HG03064 (cell line): ENCODE measurements at regions not wholly inside any gene's neighbourhood (a gene's known extent, or its start where the extent isn't known, plus 50 kb on each side); places are given as distances from the start of the nearest gene placed in this dataset.

Experiments
- ATAC-seq: cut with Tn5 transposase; IDR thresholded peaks from one replicate; pipeline ENCODE4 v1.9.1; 2021; ENCODE audit warnings: low read depth; ENCODE audit not compliant: unreplicated experiment

DNA sequence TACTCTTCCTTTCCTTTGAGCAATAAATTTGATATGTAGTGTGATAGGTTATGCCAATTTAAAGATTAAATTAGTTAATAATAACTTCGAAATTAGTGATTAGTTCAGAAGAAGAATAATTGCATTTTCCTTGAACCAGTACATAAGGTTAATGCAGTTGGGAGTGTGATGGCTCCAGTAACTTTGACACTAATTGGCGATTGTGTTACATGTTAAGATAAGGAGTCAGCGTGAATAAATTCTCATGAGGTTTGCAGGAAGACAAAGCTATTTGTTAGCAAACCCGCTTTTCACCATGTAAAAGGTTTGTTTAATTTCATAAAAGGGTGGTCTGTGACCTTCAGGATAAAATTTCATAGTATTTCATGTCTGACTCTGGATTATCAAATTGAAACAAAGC, 1226.8 kb downstream of the SLC16A7 start:
- no peak for ATAC-seq

DNA sequence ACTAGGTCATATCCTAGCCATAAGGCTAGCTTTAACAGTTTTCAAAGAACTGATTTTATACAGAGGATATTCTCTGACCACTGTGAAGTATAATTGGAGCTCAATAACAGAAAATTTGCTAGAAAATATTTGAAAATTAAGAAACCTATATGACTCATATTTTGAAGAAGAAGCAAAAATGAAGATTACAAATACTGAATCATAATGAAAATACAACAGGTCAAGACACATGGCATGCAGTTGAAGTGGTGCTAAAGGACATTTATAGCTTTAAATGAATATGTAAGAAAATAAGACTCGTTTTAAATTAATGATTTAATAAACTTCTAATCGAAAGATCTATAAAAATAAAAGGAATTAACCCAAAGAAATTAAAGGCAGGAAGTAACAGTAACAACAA, 1234.6 kb downstream of the SLC16A7 start:
- ATAC-seq = no peak

GRCh38 chr12:60832290-60832689, 1236.5 kb downstream of the SLC16A7 start:
- no peak for ATAC-seq

DNA sequence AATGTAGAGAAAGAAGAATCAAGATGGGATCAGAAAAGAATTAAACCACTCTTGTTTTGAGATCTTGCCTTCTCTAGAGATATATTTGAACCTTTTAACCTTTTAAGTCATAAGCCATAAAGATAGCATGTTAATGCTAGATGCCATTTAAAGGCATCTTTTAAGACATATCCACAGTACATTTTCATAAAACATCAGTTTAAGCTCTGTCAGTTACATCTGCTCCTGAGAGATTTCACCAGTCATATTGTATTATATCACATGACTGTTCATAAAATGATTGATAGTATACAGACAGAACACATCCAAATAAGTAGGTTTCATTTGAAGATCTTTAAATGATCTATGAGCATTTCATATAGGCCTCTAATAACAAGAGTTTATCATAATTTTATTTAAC, 1238.5 kb downstream of the SLC16A7 start:
- ATAC-seq = no peak

GRCh38 chr12:60834806-60835205, 1239.0 kb downstream of the SLC16A7 start:
- no peak for ATAC-seq

DNA sequence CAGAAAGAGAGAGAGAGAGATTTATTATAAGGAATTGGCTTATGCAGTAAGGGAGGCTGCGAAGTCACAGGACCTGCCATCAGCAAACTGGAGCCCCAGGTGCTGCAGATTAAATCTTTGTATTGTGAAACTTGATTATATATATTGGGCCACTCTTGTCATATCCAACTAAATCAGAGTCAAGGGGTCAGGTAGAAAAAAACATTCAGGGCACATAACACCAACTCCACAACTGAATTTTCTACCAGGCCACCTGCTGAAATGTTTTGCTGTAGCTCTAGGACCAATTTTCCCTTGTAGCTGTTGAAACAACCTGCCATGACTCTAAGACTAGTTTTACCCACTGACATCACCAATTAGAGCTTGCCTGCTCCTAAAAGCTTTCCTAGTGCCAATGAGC, 1240.8 kb downstream of the SLC16A7 start:
- no peak for ATAC-seq

- ATAC-seq = no peak
Observed at GRCh38 chr12:60842181-60842580, 1246.4 kb downstream of the SLC16A7 start.

DNA sequence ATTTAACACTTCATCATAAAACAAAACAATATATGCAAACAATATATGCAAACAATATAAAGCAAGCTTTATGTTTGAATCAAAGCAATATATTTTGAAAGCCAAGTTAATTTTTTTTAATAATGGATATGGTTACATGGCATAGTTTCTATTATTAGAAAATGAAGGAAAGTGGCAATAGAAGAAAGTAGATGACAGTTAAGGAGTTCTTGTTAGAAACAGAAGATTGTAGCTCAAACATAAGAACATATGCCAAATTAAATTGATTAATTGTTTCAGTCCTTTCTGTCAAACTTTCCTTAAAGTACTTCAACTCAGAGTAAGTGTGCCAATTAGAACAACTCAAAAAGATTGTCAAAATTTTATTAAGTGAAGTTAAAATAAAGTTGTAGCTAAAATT, 1248.3 kb downstream of the SLC16A7 start:
- ATAC-seq = no peak

- ATAC-seq = no peak
Observed at GRCh38 chr12:60844875-60845274, 1249.0 kb downstream of the SLC16A7 start.

DNA sequence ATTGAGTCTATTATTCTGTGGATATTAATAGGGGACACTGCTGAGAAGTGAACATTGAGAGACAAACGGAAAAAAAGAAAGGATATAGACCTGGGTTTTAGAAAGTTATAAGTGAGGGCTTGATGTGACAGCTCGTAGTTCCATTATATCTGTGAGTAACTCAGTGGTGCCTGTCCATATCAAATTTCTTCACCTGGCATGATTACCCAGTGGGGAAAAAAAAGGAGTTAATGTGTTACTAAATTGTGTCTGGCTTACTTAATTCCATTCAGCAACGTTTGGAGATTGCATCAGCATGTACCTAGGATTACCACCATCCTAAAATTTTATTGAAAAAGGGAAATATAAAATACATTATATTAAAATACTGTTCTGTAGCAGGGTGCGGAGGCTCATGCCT, 1249.9 kb downstream of the SLC16A7 start:
- no peak for ATAC-seq

DNA sequence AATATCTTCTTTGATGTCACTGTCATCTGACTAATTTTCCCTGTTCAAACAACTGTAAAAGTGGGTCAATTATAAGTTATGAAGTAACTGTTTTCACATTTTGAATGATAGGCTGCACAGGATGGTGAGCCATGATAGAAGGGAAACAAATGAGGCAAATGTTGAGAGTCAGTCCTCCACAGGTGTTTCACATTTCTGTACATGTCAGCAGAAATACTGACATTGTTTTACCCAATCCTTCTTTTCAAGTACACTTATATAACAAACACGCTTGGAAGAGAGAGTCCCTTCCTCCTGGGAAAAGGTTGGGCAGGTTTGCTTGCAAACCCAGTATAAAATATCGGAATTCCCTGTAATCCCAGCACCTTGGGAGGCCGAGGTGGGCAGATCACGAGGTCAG, 1251.5 kb downstream of the SLC16A7 start:
- no peak for ATAC-seq

DNA sequence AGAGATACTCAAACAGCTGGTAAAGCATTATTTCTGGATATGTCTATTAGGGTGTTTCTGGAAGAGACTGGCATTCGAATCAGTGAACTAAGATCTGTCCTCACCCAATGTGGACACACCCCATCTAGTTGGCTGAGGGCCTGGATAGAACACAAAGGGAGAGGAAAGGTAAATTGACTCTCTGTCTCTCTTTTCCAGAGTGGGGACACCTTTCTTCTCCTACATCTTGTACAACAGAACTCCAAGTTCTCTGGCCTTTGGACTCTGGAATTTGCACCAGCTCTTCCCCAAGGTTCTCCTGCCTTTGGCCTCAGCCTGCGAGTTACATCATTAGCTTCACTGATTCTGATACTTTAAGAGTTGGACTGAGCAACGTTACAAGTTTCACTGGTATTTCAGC, 1253.9 kb downstream of the SLC16A7 start:
- no peak for ATAC-seq

GRCh38 chr12:60853407-60853806, 1257.6 kb downstream of the SLC16A7 start:
- no peak for ATAC-seq

DNA sequence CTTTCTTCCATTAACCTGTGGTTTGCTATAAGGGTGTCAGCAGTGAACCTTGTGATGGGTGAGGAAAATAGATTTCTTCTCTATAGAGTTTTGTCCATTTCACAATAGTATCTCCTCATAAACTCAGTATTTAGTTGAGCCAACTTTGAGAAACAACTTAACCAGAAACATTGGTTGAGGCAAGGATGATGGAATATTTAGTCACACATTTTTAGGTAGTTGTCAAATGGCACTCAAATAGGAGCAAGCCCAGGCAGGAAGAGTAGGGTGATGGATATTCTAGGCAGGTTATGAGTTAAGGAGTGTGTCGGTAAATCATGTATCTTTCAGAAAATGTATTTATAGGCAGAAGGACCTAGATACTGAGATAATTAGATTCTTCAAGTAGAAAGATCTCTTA, 1267.6 kb downstream of the SLC16A7 start:
- ATAC-seq = no peak

DNA sequence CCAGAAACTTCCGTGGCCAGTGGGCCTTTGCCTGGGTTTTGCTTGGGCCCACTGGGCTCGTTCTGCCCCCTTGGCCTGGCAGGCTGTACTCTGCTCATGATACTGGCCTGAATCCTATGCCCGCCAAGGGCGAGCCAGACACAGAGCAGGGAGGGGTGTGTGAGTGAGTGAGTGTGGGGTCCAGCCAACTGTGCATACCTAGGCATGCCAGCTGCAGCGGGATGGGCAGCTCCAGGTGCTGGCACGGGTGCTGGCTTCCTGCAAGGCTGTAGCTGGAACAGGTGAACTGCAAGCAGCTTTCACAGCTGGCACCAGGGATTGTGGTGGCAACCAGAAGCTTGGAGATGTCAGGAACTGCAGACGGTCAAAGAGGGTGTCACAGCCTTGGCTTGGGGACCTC, 1276.4 kb downstream of the SLC16A7 start:
- ATAC-seq = no peak

DNA sequence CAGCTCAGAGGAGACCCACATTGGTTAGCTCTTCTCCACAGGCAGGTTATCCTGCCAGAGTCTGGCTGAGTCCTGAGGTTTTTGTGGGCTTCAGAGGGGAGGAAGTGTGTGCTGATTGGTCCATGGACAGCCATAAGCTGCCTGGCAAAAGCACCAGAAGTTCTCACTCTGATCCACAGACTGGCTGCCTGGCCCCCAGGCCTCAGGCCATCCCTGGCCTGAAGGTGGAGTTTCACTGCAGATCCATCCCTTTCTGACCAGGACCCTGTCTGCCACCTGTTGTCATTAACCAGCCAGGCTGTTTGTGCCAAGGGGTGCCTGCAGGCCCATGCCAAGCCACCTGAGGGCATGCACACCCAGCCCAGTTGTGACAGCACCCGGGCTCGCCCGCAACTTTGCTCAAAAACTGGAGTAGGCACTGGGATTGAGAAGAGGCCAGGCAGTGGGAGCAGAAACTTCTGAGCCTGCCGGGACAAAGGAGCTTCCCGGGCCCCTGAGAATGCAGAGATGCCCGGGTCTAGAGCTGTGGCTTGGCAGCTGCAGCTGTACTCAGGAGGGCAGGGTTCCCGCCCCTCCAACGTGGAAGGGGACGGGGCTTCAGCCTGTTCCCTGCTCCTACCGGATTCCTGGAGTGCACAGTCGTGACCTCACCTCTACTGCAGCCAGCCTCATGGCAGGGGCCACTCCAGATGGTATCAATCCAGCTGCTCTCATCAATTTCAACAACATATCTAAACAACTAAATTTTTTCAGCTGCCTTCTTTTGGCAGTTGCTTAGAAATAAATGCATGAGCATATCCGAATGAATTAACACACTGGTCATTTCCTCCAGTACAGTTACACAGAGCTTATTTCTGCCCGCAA, 1277.3 kb downstream of the SLC16A7 start:
- no peak for ATAC-seq

DNA sequence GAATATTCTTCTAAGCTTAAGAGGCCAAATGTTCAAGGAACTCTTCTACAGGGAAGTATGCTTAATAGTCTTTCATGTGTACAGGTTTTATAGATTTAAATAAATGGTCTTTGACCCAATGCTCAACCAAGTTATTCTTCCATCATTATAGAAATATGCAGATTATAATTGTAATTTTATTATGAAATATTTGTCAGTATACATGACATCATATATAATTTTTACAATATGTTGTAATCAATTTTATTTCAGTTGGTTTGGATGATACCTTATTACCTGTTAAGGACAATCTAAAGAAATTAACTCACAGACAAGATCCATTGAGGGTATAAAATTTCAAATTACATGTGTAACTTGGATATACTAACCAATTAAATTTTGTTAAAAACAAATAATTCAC, 1278.3 kb downstream of the SLC16A7 start:
- no peak for ATAC-seq

GRCh38 chr12:60920841-60921495, 1325.1 kb downstream of the SLC16A7 start:
- no peak for ATAC-seq

DNA sequence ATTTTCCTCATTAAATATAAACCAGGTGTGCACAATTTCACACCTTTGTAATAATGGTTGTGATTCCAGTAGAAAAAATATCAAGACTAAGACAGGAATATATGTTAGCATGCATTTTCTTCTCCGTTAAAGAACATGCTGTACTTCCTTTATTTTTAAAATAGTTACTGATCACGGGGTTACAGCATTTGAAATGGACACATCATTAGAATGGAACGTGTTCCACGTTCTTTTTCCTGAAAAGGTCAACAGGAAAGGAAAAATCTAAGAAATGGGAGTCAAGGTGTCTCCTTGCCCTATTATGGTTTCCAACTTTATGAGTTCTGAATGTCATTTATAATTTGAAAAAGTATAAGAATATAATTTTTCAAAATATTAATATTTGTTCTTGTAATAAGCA, 1325.7 kb downstream of the SLC16A7 start:
- no peak for ATAC-seq

DNA sequence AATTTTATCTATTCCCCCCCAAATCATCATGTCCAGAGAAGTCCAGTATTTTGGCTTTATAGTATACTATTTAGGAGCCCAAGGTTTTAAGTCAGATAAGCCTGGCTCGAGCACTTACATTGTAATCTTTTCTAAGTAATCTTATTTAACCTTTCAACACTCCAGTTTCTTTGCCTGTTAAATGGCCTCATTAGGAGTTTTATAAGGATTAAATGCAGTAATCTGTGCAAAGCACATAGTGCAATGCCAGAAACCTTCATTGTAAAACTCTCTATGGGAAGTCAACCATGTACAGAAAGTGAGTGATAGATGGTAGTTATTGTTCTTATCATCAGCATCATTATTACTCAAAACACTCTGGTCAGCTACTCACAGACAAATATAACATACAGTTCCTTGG, 1330.4 kb downstream of the SLC16A7 start:
- ATAC-seq = no peak

DNA sequence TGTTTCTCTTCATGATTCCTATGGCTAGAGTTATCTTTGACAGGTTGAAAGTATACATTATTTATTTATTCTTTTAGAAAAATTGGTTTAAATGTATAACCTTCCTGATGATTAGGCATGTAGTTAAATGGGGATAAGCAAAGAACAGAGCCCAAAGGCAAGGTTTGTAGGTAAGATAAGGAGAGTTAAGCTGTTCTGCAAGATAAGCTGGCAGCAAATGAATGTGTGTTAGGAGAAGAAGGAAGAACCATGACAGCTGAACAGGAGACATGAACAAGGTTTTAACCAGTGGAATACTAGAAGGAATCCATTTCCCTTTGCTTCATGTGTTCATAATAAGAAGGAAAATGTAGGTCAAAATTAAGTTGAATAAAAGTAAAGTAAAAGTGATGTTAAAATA, 1330.1 kb upstream of the USP15 start:
- no peak for ATAC-seq
